ENCODE measurements at regions not wholly inside any gene's neighbourhood (a gene's known extent, or its start where the extent isn't known, plus 50 kb on each side); places are given as distances from the start of the nearest gene placed in this dataset.

- TF ChIP-seq, protein P1, sequence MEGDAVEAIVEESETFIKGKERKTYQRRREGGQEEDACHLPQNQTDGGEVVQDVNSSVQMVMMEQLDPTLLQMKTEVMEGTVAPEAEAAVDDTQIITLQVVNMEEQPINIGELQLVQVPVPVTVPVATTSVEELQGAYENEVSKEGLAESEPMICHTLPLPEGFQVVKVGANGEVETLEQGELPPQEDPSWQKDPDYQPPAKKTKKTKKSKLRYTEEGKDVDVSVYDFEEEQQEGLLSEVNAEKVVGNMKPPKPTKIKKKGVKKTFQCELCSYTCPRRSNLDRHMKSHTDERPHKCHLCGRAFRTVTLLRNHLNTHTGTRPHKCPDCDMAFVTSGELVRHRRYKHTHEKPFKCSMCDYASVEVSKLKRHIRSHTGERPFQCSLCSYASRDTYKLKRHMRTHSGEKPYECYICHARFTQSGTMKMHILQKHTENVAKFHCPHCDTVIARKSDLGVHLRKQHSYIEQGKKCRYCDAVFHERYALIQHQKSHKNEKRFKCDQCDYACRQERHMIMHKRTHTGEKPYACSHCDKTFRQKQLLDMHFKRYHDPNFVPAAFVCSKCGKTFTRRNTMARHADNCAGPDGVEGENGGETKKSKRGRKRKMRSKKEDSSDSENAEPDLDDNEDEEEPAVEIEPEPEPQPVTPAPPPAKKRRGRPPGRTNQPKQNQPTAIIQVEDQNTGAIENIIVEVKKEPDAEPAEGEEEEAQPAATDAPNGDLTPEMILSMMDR (conservative IDR thresholded peaks at IDR 0.05 in 1 of 2, IDR thresholded peaks at IDR 0.05 in 1 of 2; ENCODE audit: low read depth in 1 of 2, low read length in 2 of 2), result no peak
- TF ChIP-seq EZH2 (IDR thresholded peaks at IDR 0.05; ENCODE audit: low read length, missing control alignments), result no peak
Observed at GRCh38 chr11:100438376-100438775, 248.7 kb upstream of the ARHGAP42 start.
